Gastrocnemius medialis (tissue), 4 donors: ENCODE measurements at regions not wholly inside any gene's neighbourhood (a gene's known extent, or its start where the extent isn't known, plus 50 kb on each side); places are given as distances from the start of the nearest gene placed in this dataset.

Experiments used
- ATAC-seq, 2 donors: fragments of 150-250 bp; one replicate each; pipeline ENCODE4 v1.9.1; 2016
- DNase-seq, 2 donors: peaks; one replicate each; pipeline ENCODE4 v3.0.0-alpha.2; 2019
- H3K27ac ChIP-seq, 4 donors: fragments of 200-600 bp; sonication (generic); 1 replicate in 1 of 4; 2 replicates in 3 of 4; pipeline ENCODE4 v1.5.1; 2016 to 2018; ENCODE audit warnings: mild to moderate bottlenecking in 2 of 4, moderate library complexity in 1 of 4
- H3K27me3 ChIP-seq, 3 donors: fragments of 200-600 bp; sonication (generic) in 2 of 3; 1 replicate in 1 of 3; 2 replicates in 2 of 3; pipeline versions ENCODE4 v1.5.1 to v1.6.0; 2016 to 2019; ENCODE audit warnings: mild to moderate bottlenecking in 1 of 3, moderate library complexity in 1 of 3
- H3K36me3 ChIP-seq, 2 donors: fragments of 200-600 bp; sonication (generic) in 1 of 2; one replicate each; pipeline ENCODE4 v1.5.1; 2017 to 2018
- H3K4me1 ChIP-seq, 2 donors: fragments of 200-600 bp; sonication (generic) in 1 of 2; one replicate each; pipeline ENCODE4 v1.5.1; 2016 to 2017; ENCODE audit warnings: mild to moderate bottlenecking in 2 of 2
- H3K4me3 ChIP-seq, 4 donors: fragments of 200-600 bp; sonication (generic) in 3 of 4; 1 replicate in 1 of 4; 2 replicates in 3 of 4; pipeline ENCODE4 v1.5.1; 2016 to 2019; ENCODE audit warnings: mild to moderate bottlenecking in 2 of 4
- H3K9me3 ChIP-seq, 3 donors: fragments of 200-600 bp; sonication (generic) in 2 of 3; 1 replicate in 1 of 3; 2 replicates in 2 of 3; pipeline ENCODE4 v1.5.1; 2016 to 2019
- CTCF ChIP-seq, 5 experiments: fragments of 450-650 bp in 3 of 5; fragments of 200-600 bp in 2 of 5; sonication (generic) in 2 of 5; IDR thresholded peaks in 4 of 5; conservative IDR thresholded peaks in 1 of 5; 1 replicate in 4 of 5; 2 replicates in 1 of 5; pipeline ENCODE4 v1.5.1; 2016 to 2019; ENCODE audit warnings: antibody characterized with exemption in 5 of 5, mild to moderate bottlenecking in 3 of 5, moderate library complexity in 3 of 5
- POLR2A ChIP-seq, 2 donors: fragments of 450-650 bp; IDR thresholded peaks; one replicate each; pipeline ENCODE4 v1.6.1; 2017; ENCODE audit warnings: antibody characterized with exemption in 2 of 2, mild to moderate bottlenecking in 2 of 2, moderate library complexity in 2 of 2
- in situ Hi-C, 4 donors: fragments of 200-750 bp; cut with MboI; loops; one replicate each; pipeline versions ENCODE4 v1.15.0 to v1.8.0; 2017; ENCODE audit warnings: low sequenced_read_pairs in 4 of 4
- intact Hi-C: fragments of 100-400 bp; cut with DNase I; formaldehyde crosslinking; loops from one replicate; pipeline ENCODE4 v1.15.1; 2023; ENCODE audit warnings: low total_unique reads

- no peak for ATAC-seq
These were observed 57.1 kb upstream of the CELF2 start for GRCh38 chr10:10960534-10960933.

GRCh38 chr10:10961072-10961471 lies 56.6 kb upstream of the CELF2 start:
- Histone ChIP-seq H3K9me3 (no peaks in the 10 kb centered on the region), H3K27me3 (no peaks in the 10 kb centered on the region), H3K27ac (no peak overlapping the region), H3K36me3 (no peaks in the 10 kb centered on the region), H3K4me3 (no peak overlapping the region), H3K4me1 (no peaks in the 10 kb centered on the region)
- intact Hi-C loops: no loop called here
- TF ChIP-seq CTCF (IDR thresholded peaks at IDR 0.05 in 4 of 5, conservative IDR thresholded peaks at IDR 0.05 in 1 of 5): no peak
- TF ChIP-seq POLR2A (IDR thresholded peaks at IDR 0.05): no peak
- in situ Hi-C loops: no loop called here
- DNase-seq (no peak), ATAC-seq (no peak)

More at GRCh38 chr10:10960534-10960933, 57.1 kb upstream of the CELF2 start:
- H3K27ac ChIP-seq: no peak overlapping the region
- in situ Hi-C loops (no loop called here), intact Hi-C loops (no loop called here)
- no peaks in the 10 kb centered on the region for H3K36me3 ChIP-seq
- no peak for TF ChIP-seq POLR2A (IDR thresholded peaks at IDR 0.05)
- no peak for TF ChIP-seq CTCF (IDR thresholded peaks at IDR 0.05 in 4 of 5, conservative IDR thresholded peaks at IDR 0.05 in 1 of 5)
- no peaks in the 10 kb centered on the region for H3K9me3 ChIP-seq
- no peaks in the 10 kb centered on the region for H3K4me1 ChIP-seq
- no peak overlapping the region for H3K4me3 ChIP-seq
- no peaks in the 10 kb centered on the region for H3K27me3 ChIP-seq
- DNase-seq: no peak

GRCh38 chr10:10967029-10967428 lies 50.6 kb upstream of the CELF2 start:
- Histone ChIP-seq H3K9me3 (no peaks in the 10 kb centered on the region), H3K27ac (no peak overlapping the region), H3K4me3 (no peak overlapping the region), H3K4me1 (no peaks in the 10 kb centered on the region), H3K27me3 (no peaks in the 10 kb centered on the region), H3K36me3 (no peaks in the 10 kb centered on the region)
- intact Hi-C loops: no loop called here
- ATAC-seq (no peak), DNase-seq (no peak)
- TF ChIP-seq CTCF (IDR thresholded peaks at IDR 0.05 in 4 of 5, conservative IDR thresholded peaks at IDR 0.05 in 1 of 5): no peak
- no peak for TF ChIP-seq POLR2A (IDR thresholded peaks at IDR 0.05)
- in situ Hi-C loops: no loop called here

- Histone ChIP-seq H3K27ac (no peak overlapping the region), H3K9me3 (no peaks in the 10 kb centered on the region), H3K36me3 (no peaks in the 10 kb centered on the region), H3K4me3 (no peak overlapping the region), H3K27me3 (no peaks in the 10 kb centered on the region), H3K4me1 (no peaks in the 10 kb centered on the region)
- in situ Hi-C loops (no loop called here), intact Hi-C loops (no loop called here)
- ATAC-seq: no peak
- TF ChIP-seq POLR2A (IDR thresholded peaks at IDR 0.05) (no peak), CTCF (IDR thresholded peaks at IDR 0.05 in 4 of 5, conservative IDR thresholded peaks at IDR 0.05 in 1 of 5) (no peak)
- DNase-seq: no peak
These were observed 50.0 kb upstream of the CELF2 start for GRCh38 chr10:10967581-10968256.
